ENCODE measurements at regions not wholly inside any gene's neighbourhood (a gene's known extent, or its start where the extent isn't known, plus 50 kb on each side); places are given as distances from the start of the nearest gene placed in this dataset.

DNA sequence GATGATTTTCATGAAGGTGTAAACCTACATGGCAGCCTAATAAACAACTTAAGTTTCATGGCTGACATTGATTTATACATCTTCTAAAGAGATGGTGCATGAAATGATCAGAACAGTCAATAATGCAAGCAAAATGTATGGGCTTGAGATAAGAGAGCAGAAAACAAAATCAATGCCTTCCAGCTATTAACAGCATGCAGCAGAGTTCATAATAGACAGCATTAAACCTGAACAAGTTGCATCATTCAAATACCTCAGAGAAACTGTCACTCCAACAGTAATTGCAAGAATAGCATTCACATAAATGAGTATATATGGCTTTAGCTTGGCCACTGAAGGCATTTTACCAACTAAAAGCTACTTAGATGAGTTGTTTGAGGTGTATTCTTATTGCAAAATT is 319.6 kb upstream of the ARID1B start:
- ChIA-PET POLR2A (no interaction called here), CTCF (interaction anchor here (0.6 kb wide), 1 partner anchor 123 kb away, joined by 3 read pairs; no protein-coding TSS in a partner anchor)
- no peak for DNase-seq (ENCODE audit: low read depth)
- H3K27me3 ChIP-seq (ENCODE audit: control insufficient read depth, insufficient read depth, low read length) = no peaks in the 10 kb centered on the region
- no peaks in the 10 kb centered on the region for H3K36me3 ChIP-seq (ENCODE audit: control insufficient read depth, insufficient read depth, low read length)
- TF ChIP-seq, protein P1, sequence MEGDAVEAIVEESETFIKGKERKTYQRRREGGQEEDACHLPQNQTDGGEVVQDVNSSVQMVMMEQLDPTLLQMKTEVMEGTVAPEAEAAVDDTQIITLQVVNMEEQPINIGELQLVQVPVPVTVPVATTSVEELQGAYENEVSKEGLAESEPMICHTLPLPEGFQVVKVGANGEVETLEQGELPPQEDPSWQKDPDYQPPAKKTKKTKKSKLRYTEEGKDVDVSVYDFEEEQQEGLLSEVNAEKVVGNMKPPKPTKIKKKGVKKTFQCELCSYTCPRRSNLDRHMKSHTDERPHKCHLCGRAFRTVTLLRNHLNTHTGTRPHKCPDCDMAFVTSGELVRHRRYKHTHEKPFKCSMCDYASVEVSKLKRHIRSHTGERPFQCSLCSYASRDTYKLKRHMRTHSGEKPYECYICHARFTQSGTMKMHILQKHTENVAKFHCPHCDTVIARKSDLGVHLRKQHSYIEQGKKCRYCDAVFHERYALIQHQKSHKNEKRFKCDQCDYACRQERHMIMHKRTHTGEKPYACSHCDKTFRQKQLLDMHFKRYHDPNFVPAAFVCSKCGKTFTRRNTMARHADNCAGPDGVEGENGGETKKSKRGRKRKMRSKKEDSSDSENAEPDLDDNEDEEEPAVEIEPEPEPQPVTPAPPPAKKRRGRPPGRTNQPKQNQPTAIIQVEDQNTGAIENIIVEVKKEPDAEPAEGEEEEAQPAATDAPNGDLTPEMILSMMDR (IDR thresholded peaks at IDR 0.05; ENCODE audit: insufficient read depth, low read depth, low read length) = no peak
- no peak overlapping the region for H3K4me3 ChIP-seq (ENCODE audit: low read depth, low read length)

DNA sequence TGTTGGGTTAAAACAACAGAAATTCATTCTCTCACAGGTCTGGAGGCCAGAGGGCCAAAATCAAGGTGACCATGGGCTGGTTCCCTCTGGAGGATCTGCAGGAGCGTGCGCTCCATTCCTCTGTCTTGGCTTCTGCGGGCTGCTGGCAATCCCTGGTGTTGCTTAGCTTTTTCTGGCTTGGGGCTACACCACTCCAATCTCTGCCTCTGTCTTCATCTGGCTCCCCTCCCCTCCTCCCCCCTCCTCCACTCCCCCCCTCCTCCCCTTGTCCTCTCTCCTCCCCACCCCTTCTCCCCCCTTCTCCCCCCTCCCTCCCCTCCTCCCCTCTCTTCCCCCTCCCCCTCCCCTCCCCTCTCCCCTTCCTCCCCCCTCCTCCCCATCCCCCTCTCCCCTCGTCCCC is 321.3 kb upstream of the ARID1B start:
- no peaks in the 10 kb centered on the region for H3K36me3 ChIP-seq (ENCODE audit: control insufficient read depth, insufficient read depth, low read length)
- no peaks in the 10 kb centered on the region for H3K27me3 ChIP-seq (ENCODE audit: control insufficient read depth, insufficient read depth, low read length)
- TF ChIP-seq, protein P1 (IDR thresholded peaks at IDR 0.05; ENCODE audit: insufficient read depth, low read depth, low read length) = no peak
- DNase-seq (ENCODE audit: low read depth) = no peak
- H3K4me3 ChIP-seq (ENCODE audit: low read depth, low read length) = no peak overlapping the region
- POLR2A ChIA-PET = no interaction called here
- CTCF ChIA-PET = no interaction called here

DNA sequence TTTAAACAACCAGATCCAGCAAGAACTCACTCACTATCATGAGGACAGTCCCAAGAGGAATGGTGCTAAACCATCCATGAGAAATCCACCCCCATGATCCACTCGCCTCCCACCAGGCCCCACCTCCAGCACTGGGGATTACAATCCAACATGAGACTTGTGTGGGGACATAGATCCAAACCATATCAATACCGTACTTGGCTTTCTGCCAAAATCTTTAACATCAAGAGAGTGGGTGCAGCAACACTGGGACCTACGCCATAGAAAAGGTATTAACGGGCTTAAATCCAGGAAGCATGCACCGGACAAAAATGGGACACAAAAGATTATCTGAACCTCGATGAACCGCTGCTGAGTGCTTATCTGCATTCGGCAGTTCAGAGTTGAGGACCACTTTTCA is 322.3 kb upstream of the ARID1B start:
- Histone ChIP-seq H3K27me3 (ENCODE audit: control insufficient read depth, insufficient read depth, low read length) (no peaks in the 10 kb centered on the region), H3K4me3 (ENCODE audit: low read depth, low read length) (no peak overlapping the region), H3K36me3 (ENCODE audit: control insufficient read depth, insufficient read depth, low read length) (no peaks in the 10 kb centered on the region)
- CTCF ChIA-PET = no interaction called here
- POLR2A ChIA-PET = no interaction called here
- TF ChIP-seq, protein P1 (IDR thresholded peaks at IDR 0.05; ENCODE audit: insufficient read depth, low read depth, low read length) = no peak
- DNase-seq (ENCODE audit: low read depth) = no peak

DNA sequence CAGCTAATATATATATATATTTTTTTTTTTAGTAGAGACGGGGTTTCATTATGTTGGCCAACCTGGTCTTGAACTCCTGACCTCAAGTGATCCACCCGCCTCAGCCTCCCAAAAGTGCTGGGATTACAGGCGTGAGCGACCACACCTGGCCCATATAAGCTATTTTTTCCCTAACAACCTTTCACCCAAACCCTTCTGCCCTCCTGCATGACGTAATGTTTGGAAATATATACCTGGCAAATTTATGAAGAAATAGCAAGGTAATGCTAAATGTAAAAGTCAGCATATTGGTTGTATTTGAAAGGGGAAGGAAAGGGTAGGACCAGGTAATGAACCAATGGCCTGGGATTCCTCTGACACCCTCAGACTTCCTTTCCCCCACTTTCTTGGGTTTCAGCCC is 325.5 kb upstream of the ARID1B start:
- no peaks in the 10 kb centered on the region for H3K36me3 ChIP-seq (ENCODE audit: control insufficient read depth, insufficient read depth, low read length)
- H3K4me3 ChIP-seq (ENCODE audit: low read depth, low read length) = no peak overlapping the region
- ChIA-PET CTCF (interaction anchor here (1.0 kb wide), 1 partner anchor 25 kb away, joined by 3 read pairs; no protein-coding TSS in a partner anchor), POLR2A (no interaction called here)
- DNase-seq (ENCODE audit: low read depth) = no peak
- TF ChIP-seq, protein P1 (IDR thresholded peaks at IDR 0.05; ENCODE audit: insufficient read depth, low read depth, low read length) = no peak
- H3K27me3 ChIP-seq (ENCODE audit: control insufficient read depth, insufficient read depth, low read length) = no peaks in the 10 kb centered on the region

DNA sequence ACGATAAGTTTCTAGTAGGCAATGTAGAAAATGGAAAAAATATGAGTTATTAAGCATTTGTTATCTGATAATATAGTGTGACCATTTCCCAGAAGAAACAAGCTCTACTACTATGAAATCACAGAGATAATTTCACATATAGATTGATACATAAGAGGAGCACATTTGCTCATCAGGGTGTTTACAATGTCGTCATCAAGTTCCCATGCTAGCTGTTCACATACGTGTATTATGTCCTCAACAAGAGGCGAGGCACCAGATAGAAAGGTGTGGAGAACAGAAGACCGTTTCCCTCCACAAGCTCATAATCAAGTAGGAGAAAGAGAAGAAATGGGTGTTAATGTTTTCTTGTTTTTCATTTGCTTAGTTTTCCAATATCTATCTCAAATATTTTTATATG is 326.1 kb upstream of the ARID1B start:
- TF ChIP-seq, protein P1 (IDR thresholded peaks at IDR 0.05; ENCODE audit: insufficient read depth, low read depth, low read length) = no peak
- POLR2A ChIA-PET = no interaction called here
- DNase-seq (ENCODE audit: low read depth) = no peak
- Histone ChIP-seq H3K27me3 (ENCODE audit: control insufficient read depth, insufficient read depth, low read length) (no peaks in the 10 kb centered on the region), H3K4me3 (ENCODE audit: low read depth, low read length) (no peak overlapping the region), H3K36me3 (ENCODE audit: control insufficient read depth, insufficient read depth, low read length) (no peaks in the 10 kb centered on the region)
- CTCF ChIA-PET = interaction anchor here (1.0 kb wide), 1 partner anchor 25 kb away, joined by 3 read pairs; no protein-coding TSS in a partner anchor
